ENCODE measurements at regions not wholly inside any gene's neighbourhood (a gene's known extent, or its start where the extent isn't known, plus 50 kb on each side); places are given as distances from the start of the nearest gene placed in this dataset.

DNA sequence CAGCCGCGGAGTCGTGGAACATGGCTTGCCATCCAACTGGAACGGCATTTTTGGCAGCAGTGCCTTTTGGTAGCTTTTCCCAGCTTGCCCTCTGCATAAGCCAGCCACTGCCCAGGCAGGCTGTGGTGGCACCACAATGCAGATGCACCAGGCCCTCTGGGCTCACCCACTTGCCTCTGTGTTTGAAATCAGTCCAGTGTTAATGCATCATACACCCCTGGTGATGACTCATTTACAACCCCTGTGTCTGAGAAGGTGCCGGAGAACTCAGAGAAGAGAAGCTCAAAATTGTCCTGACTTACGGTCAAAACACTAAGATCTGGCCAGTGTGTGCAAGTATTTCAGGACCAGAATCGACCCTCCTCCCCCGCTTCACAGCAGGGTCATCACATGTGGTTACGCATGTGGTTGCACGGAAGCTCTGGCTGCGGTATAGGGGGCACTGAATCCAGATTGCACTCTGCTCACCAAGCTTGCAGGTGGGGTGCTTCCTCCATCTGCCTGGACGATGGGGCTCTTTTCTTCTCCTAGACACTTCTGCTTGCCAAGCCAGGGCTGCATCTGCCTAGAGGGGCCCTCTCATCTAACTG is 66.5 kb upstream of the SMIM15 start:
- no peak for DNase-seq
- TF ChIP-seq, protein P1, sequence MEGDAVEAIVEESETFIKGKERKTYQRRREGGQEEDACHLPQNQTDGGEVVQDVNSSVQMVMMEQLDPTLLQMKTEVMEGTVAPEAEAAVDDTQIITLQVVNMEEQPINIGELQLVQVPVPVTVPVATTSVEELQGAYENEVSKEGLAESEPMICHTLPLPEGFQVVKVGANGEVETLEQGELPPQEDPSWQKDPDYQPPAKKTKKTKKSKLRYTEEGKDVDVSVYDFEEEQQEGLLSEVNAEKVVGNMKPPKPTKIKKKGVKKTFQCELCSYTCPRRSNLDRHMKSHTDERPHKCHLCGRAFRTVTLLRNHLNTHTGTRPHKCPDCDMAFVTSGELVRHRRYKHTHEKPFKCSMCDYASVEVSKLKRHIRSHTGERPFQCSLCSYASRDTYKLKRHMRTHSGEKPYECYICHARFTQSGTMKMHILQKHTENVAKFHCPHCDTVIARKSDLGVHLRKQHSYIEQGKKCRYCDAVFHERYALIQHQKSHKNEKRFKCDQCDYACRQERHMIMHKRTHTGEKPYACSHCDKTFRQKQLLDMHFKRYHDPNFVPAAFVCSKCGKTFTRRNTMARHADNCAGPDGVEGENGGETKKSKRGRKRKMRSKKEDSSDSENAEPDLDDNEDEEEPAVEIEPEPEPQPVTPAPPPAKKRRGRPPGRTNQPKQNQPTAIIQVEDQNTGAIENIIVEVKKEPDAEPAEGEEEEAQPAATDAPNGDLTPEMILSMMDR (IDR thresholded peaks at IDR 0.05): no peak
- TF ChIP-seq POLR2A (IDR thresholded peaks at IDR 0.05): no peak
- Histone ChIP-seq H3K27me3 (no peaks in the 10 kb centered on the region), H3K27ac (peak overlapping the region in 1 of 5 donors; percentile 58), H3K4me1 (replicated peaks in 1 of 2) (no peaks in the 10 kb centered on the region), H3K36me3 (replicated peaks in 1 of 2) (no peaks in the 10 kb centered on the region), H3K4me3 (no peak overlapping the region), H3K9me3 (replicated peaks in 1 of 3) (no peaks in the 10 kb centered on the region)
- intact Hi-C loops (cut with DNase I): no loop called here
- 66 to 81% (median 70%) methylated on average over 12 of the region's 12 CpGs for WGBS, 4 donors

DNA sequence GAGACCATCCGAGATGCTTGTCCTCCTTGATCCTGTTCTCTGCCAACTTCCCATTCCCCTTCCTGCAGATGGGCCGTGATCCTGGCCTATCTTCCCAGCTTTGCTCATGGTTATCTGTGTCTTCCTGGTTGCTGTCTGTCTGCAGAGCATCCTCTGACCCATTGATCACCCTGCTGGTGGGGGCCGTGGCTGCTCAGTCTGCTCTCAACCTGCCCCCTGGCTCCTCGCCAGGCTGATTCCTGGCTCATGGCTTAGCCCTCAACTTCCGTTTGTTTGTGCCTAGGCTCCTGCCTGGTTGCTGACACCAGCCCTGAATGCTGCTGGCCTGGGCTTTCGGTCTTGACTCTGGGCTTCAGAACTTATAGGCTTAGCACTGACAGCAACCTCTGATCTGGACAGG is 67.1 kb upstream of the SMIM15 start:
- DNase-seq: peak; percentile 31 to 86 (median 67)
- no peaks in the 10 kb centered on the region for H3K9me3 ChIP-seq (replicated peaks in 1 of 3)
- no peaks in the 10 kb centered on the region for H3K27me3 ChIP-seq
- no peaks in the 10 kb centered on the region for H3K4me1 ChIP-seq (replicated peaks in 1 of 2)
- no peaks in the 10 kb centered on the region for H3K36me3 ChIP-seq (replicated peaks in 1 of 2)
- TF ChIP-seq POLR2A (IDR thresholded peaks at IDR 0.05): no peak
- TF ChIP-seq, protein P1 (IDR thresholded peaks at IDR 0.05): no peak
- peak overlapping the region in 1 of 5 donors; percentile 15 for H3K27ac ChIP-seq
- intact Hi-C loops (cut with DNase I): no loop called here
- no peak overlapping the region for H3K4me3 ChIP-seq
- WGBS, 4 donors: 55 to 69% (median 60%) methylated on average over 5 to 6 of the region's 6 CpGs

DNA sequence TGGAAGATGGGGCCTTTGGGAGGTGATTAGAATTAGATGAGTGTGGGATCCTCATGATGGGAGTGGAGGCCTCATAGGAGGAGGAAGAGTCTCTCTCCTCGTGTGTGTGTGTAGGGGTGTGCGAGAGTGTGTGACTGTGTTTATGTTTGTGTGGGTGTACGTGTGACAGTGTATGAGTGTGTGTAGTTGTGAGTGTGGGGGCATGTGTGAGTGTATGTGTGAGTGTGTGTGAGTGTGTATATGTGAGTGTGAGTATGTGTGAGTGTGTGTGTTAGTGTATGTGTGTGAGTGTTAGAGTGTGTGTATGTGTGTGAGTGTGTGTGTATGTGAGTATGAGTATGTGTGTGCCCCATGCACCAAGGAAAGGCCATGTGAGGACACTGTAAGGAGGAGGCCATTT is 68.2 kb upstream of the SMIM15 start:
- Histone ChIP-seq H3K27ac (peak overlapping the region in 1 of 5 donors; percentile 15), H3K4me3 (no peak overlapping the region), H3K27me3 (no peaks in the 10 kb centered on the region), H3K36me3 (replicated peaks in 1 of 2) (no peaks in the 10 kb centered on the region), H3K4me1 (replicated peaks in 1 of 2) (no peaks in the 10 kb centered on the region), H3K9me3 (replicated peaks in 1 of 3) (no peaks in the 10 kb centered on the region)
- intact Hi-C loops (cut with DNase I): no loop called here
- no peak for DNase-seq
- WGBS, 4 donors: 86 to 92% (median 89%) methylated on average over 3 of the region's 3 CpGs
- TF ChIP-seq, protein P1 (IDR thresholded peaks at IDR 0.05): no peak
- no peak for TF ChIP-seq POLR2A (IDR thresholded peaks at IDR 0.05)

DNA sequence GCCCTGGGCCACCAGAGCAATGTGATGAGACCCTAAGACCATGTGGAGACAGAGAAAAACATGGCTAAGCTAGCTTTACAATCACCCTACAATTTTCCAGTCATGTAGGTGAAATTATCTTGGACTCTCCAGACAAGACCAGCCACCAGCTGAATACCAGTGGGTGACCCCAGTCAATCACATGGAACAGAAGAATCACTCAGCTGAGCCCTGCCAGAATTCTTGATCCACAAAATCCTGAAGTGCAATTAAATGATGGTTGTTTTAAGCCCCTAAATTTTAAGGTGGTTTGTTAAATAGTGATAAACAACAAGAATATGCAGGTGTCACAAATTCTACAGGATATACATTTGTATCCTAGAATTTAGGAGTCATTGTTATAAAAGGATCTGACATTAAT is 69.5 kb upstream of the SMIM15 start:
- Histone ChIP-seq H3K9me3 (replicated peaks in 1 of 3) (no peaks in the 10 kb centered on the region), H3K4me1 (replicated peaks in 1 of 2) (no peaks in the 10 kb centered on the region), H3K36me3 (replicated peaks in 1 of 2) (no peaks in the 10 kb centered on the region), H3K4me3 (no peak overlapping the region), H3K27ac (no peak overlapping the region), H3K27me3 (no peaks in the 10 kb centered on the region)
- TF ChIP-seq, protein P1 (IDR thresholded peaks at IDR 0.05): no peak
- TF ChIP-seq POLR2A (IDR thresholded peaks at IDR 0.05): no peak
- intact Hi-C loops (cut with DNase I): no loop called here
- DNase-seq: no peak
